T-helper 9 cell (primary cell): ENCODE measurements at regions not wholly inside any gene's neighbourhood (a gene's known extent, or its start where the extent isn't known, plus 50 kb on each side); places are given as distances from the start of the nearest gene placed in this dataset.
"Not testable (repeated sequence)": the region's sequence is repeated elsewhere in the genome, so short reads cannot be mapped to it uniquely, and the experiment has no call there.

Source experiments
- DNase-seq: peaks from one replicate; pipeline ENCODE4 v3.0.0-alpha.2; 2020

- DNase-seq = no peak
These were observed 77.6 kb downstream of the RIN2 start for GRCh38 chr20:19835533-19836222.

GRCh38 chr20:19838468-19838867 is 80.4 kb downstream of the RIN2 start:
- no peak for DNase-seq

GRCh38 chr20:19839053-19839452 is 81.0 kb downstream of the RIN2 start:
- DNase-seq = no peak

GRCh38 chr20:19840111-19840710 is 82.2 kb downstream of the RIN2 start:
- no peak for DNase-seq

GRCh38 chr20:19841740-19842139 is 83.7 kb downstream of the RIN2 start:
- no peak for DNase-seq

- not testable (repeated sequence) for DNase-seq
These were observed 86.8 kb downstream of the RIN2 start for GRCh38 chr20:19844850-19845249.

GRCh38 chr20:19847383-19847782 is 89.3 kb downstream of the RIN2 start:
- DNase-seq = no peak

- no peak for DNase-seq
These were observed 91.5 kb downstream of the RIN2 start for GRCh38 chr20:19849341-19850197.

GRCh38 chr20:19850198-19850533 is 92.1 kb downstream of the RIN2 start:
- DNase-seq = no peak

- no peak for DNase-seq
These were observed 93.8 kb downstream of the RIN2 start for GRCh38 chr20:19851861-19852260.

- no peak for DNase-seq
These were observed 97.4 kb downstream of the RIN2 start for GRCh38 chr20:19855416-19855815.

GRCh38 chr20:19858466-19859371 is 100.7 kb downstream of the RIN2 start:
- DNase-seq = no peak

- DNase-seq = no peak
These were observed 101.4 kb downstream of the RIN2 start for GRCh38 chr20:19859444-19859843.

GRCh38 chr20:19860737-19861136 is 102.7 kb downstream of the RIN2 start:
- no peak for DNase-seq

- no peak for DNase-seq
These were observed 103.2 kb downstream of the RIN2 start for GRCh38 chr20:19861147-19861759.

GRCh38 chr20:19864130-19864529 is 106.1 kb downstream of the RIN2 start:
- no peak for DNase-seq

GRCh38 chr20:19866070-19866469 is 108.0 kb downstream of the RIN2 start:
- DNase-seq = no peak

GRCh38 chr20:19867074-19867473 is 109.0 kb downstream of the RIN2 start:
- DNase-seq = no peak

- DNase-seq = no peak
These were observed 109.9 kb downstream of the RIN2 start for GRCh38 chr20:19867940-19868371.

- DNase-seq = no peak
These were observed 110.4 kb downstream of the RIN2 start for GRCh38 chr20:19868441-19868840.

GRCh38 chr20:19872001-19872400 is 113.9 kb downstream of the RIN2 start:
- no peak for DNase-seq

GRCh38 chr20:19874040-19874727 is 116.1 kb downstream of the RIN2 start:
- DNase-seq = no peak
